ENCODE measurements at regions not wholly inside any gene's neighbourhood (a gene's known extent, or its start where the extent isn't known, plus 50 kb on each side); places are given as distances from the start of the nearest gene placed in this dataset.

GRCh38 chr6:168384045-168385036 lies 56.6 kb upstream of the SMOC2 start:
- DNase-seq, result no peak

- DNase-seq, result no peak
Measured at GRCh38 chr6:168385037-168385759, 55.8 kb upstream of the SMOC2 start.

GRCh38 chr6:168385858-168386735 lies 54.9 kb upstream of the SMOC2 start:
- DNase-seq, result no peak

GRCh38 chr6:168386973-168387372 lies 54.0 kb upstream of the SMOC2 start:
- DNase-seq, result no peak

GRCh38 chr6:168387426-168387825 lies 53.6 kb upstream of the SMOC2 start:
- DNase-seq, result no peak

GRCh38 chr6:168387911-168388310 lies 53.1 kb upstream of the SMOC2 start:
- no peak for DNase-seq

GRCh38 chr6:168388641-168389633 lies 52.0 kb upstream of the SMOC2 start:
- DNase-seq, result no peak

GRCh38 chr6:168390749-168391420 lies 50.1 kb upstream of the SMOC2 start:
- DNase-seq, result no peak
